IMR-90 (cell line): ENCODE measurements at regions not wholly inside any gene's neighbourhood (a gene's known extent, or its start where the extent isn't known, plus 50 kb on each side); places are given as distances from the start of the nearest gene placed in this dataset.

Experiments used
- ATAC-seq: fragments of 200-7000 bp; cut with Tn5 transposase; 2 replicates; pipeline ENCODE4 v1.9.1; 2020; ENCODE audit warnings: low read depth, mild to moderate bottlenecking, moderate library complexity
- BruUV-seq: library from RNA; stranded (reverse); fragments of 400-500 nt; replicated peaks from 2 replicates; lab custom pipeline; 2021; lab: Mats Ljungman, UMichigan
- CTCF ChIA-PET: fragments of 300-600 bp; formaldehyde crosslinking; extraction: SDS; loops from one replicate; lab custom pipeline; 2021; ENCODE audit warnings: antibody characterized with exemption; lab: Yijun Ruan, JAX
- POLR2A ChIA-PET: fragments of 300-600 bp; sonication (Branson Sonifier 250); formaldehyde crosslinking; loops from one replicate; lab custom pipeline; 2022; ENCODE audit warnings: antibody characterized with exemption; ENCODE audit not compliant: unreplicated experiment; lab: Charles Lee
- DNase-seq: peaks from one replicate; pipeline ENCODE4 v3.0.0; 2013
- H2AFZ ChIP-seq: replicated peaks from 2 replicates; pipeline ENCODE3; 2013; ENCODE audit warnings: low read length, mild to moderate bottlenecking; ENCODE audit not compliant: poor library complexity
- H2AK5ac ChIP-seq: 2 replicates; pipeline ENCODE4 v1.6.1; 2013; ENCODE audit warnings: low read depth, low read length, inconsistent platforms
- H2AK9ac ChIP-seq: replicated peaks from 2 replicates; pipeline ENCODE3; 2013; ENCODE audit warnings: mild to moderate bottlenecking, low read depth, low read length, moderate library complexity; ENCODE audit not compliant: poor library complexity
- H2BK120ac ChIP-seq: 2 replicates; pipeline ENCODE4 v1.6.1; 2013; ENCODE audit warnings: low read depth, low read length, inconsistent platforms
- H2BK15ac ChIP-seq: 3 replicates; pipeline ENCODE4 v1.6.1; 2013; ENCODE audit warnings: low read depth, low read length, inconsistent platforms
- H2BK20ac ChIP-seq: 2 replicates; pipeline ENCODE4 v1.6.1; 2013; ENCODE audit warnings: low read depth, mild to moderate bottlenecking, inconsistent platforms, low read length, moderate library complexity
- H2BK5ac ChIP-seq: 2 replicates; pipeline ENCODE4 v1.6.1; 2013; ENCODE audit warnings: mild to moderate bottlenecking, low read depth, low read length, inconsistent platforms; ENCODE audit not compliant: poor library complexity, severe bottlenecking
- H3K14ac ChIP-seq: replicated peaks from 2 replicates; pipeline ENCODE4 v1.6.1; 2013; ENCODE audit warnings: low read depth, low read length, inconsistent platforms
- H3K18ac ChIP-seq: 2 replicates; pipeline ENCODE4 v1.6.1; 2013; ENCODE audit warnings: low read depth, low read length, control low read depth
- H3K23ac ChIP-seq: 2 replicates; pipeline ENCODE4 v1.6.1; 2013; ENCODE audit warnings: low read depth, low read length, inconsistent platforms
- H3K27ac ChIP-seq: 2 replicates; pipeline ENCODE4 v1.5.1; 2013; ENCODE audit warnings: mild to moderate bottlenecking, control low read depth, low read length; ENCODE audit not compliant: insufficient read depth
- H3K27me3 ChIP-seq: 2 replicates; pipeline ENCODE4 v1.6.1; 2013; ENCODE audit warnings: low read length; ENCODE audit not compliant: control insufficient read depth, insufficient read depth
- H3K36me3 ChIP-seq: 2 replicates; pipeline ENCODE4 v1.6.1; 2013; ENCODE audit warnings: low read length, mixed read lengths; ENCODE audit not compliant: control insufficient read depth, insufficient read depth
- H3K4ac ChIP-seq: 2 replicates; pipeline ENCODE4 v1.6.1; 2013; ENCODE audit warnings: low read depth, low read length, inconsistent platforms
- H3K4me1 ChIP-seq: 2 replicates; pipeline ENCODE4 v1.6.1; 2013; ENCODE audit warnings: low read length, mixed read lengths; ENCODE audit not compliant: control insufficient read depth, insufficient read depth
- H3K4me2 ChIP-seq: 2 replicates; pipeline ENCODE4 v1.6.1; 2013; ENCODE audit warnings: low read depth, mild to moderate bottlenecking, control low read depth, low read length, moderate library complexity
- H3K4me3 ChIP-seq: 2 replicates; pipeline ENCODE4 v1.5.1; 2013; ENCODE audit warnings: low read depth, mild to moderate bottlenecking, control low read depth, low read length, moderate library complexity; ENCODE audit not compliant: insufficient read depth
- H3K56ac ChIP-seq: 2 replicates; pipeline ENCODE4 v1.6.1; 2013; ENCODE audit warnings: low read length, inconsistent platforms; ENCODE audit not compliant: insufficient read depth; ENCODE audit errors: extremely low read depth
- H3K79me1 ChIP-seq, 2 experiments: 2 replicates each; pipeline ENCODE4 v1.6.1; 2013; ENCODE audit warnings: low read length in 2 of 2, inconsistent platforms in 1 of 2, low read depth in 1 of 2
- H3K9ac ChIP-seq: 2 replicates; pipeline ENCODE4 v1.6.1; 2013; ENCODE audit warnings: low read depth, low read length, control low read depth
- H3K9me1 ChIP-seq: 2 replicates; pipeline ENCODE4 v1.6.1; 2013; ENCODE audit warnings: low read length, inconsistent platforms; ENCODE audit not compliant: insufficient read depth
- H3K9me3 ChIP-seq: 2 replicates; pipeline ENCODE4 v1.6.1; 2013; ENCODE audit warnings: low read length; ENCODE audit not compliant: control insufficient read depth, insufficient read depth
- H4K20me1 ChIP-seq: 2 replicates; pipeline ENCODE4 v1.6.1; 2013; ENCODE audit warnings: low read length, inconsistent platforms; ENCODE audit not compliant: insufficient read depth
- H4K5ac ChIP-seq: 2 replicates; pipeline ENCODE4 v1.6.1; 2013; ENCODE audit warnings: mild to moderate bottlenecking, low read depth, low read length, control low read depth
- H4K8ac ChIP-seq, 2 experiments: 2 replicates each; pipeline ENCODE4 v1.6.1; 2013; ENCODE audit warnings: low read depth in 2 of 2, low read length in 2 of 2, control low read depth in 1 of 2, inconsistent platforms in 1 of 2
- H4K91ac ChIP-seq: 2 replicates; pipeline ENCODE4 v1.6.1; 2013; ENCODE audit warnings: low read depth, low read length, inconsistent platforms; ENCODE audit not compliant: insufficient read depth
- BHLHE40 ChIP-seq: fragments of 150-350 bp; IDR thresholded peaks from 2 replicates; pipeline ENCODE4 v1.6.1; 2016; ENCODE audit warnings: mild to moderate bottlenecking, low read depth, low read length
- CEBPB ChIP-seq: IDR thresholded peaks from 2 replicates; pipeline ENCODE4 v1.6.1; 2012; ENCODE audit warnings: low read depth, low read length, improper control_type of control experiment
- CHD1 ChIP-seq: IDR thresholded peaks from 2 replicates; pipeline ENCODE4 v1.6.1; 2012; ENCODE audit warnings: low read depth, low read length, improper control_type of control experiment
- FOS ChIP-seq: fragments of 150-350 bp; IDR thresholded peaks from 2 replicates; pipeline ENCODE4 v1.6.1; 2016; ENCODE audit warnings: low read depth, low read length
- MAFK ChIP-seq: IDR thresholded peaks from 2 replicates; pipeline ENCODE4 v1.6.1; 2012; ENCODE audit warnings: low read depth, low read length, improper control_type of control experiment
- MAZ ChIP-seq: IDR thresholded peaks from 2 replicates; pipeline ENCODE4 v1.6.1; 2012; ENCODE audit warnings: low read depth, mild to moderate bottlenecking, low read length, improper control_type of control experiment, moderate library complexity, borderline replicate concordance
- MXI1 ChIP-seq: IDR thresholded peaks from 2 replicates; pipeline ENCODE4 v1.6.1; 2012; ENCODE audit warnings: low read depth, mild to moderate bottlenecking, low read length, moderate library complexity, borderline replicate concordance
- NFE2L2 ChIP-seq: fragments of 150-350 bp; IDR thresholded peaks from 2 replicates; pipeline ENCODE4 v1.6.1; 2016; ENCODE audit warnings: low read depth, mild to moderate bottlenecking, low read length
- POLR2A ChIP-seq: IDR thresholded peaks from 2 replicates; pipeline ENCODE4 v1.6.1; 2012; ENCODE audit warnings: mild to moderate bottlenecking, low read depth, low read length
- RAD21 ChIP-seq: IDR thresholded peaks from 2 replicates; pipeline ENCODE4 v1.6.1; 2012; ENCODE audit warnings: low read length, improper control_type of control experiment
- RCOR1 ChIP-seq: IDR thresholded peaks from 2 replicates; pipeline ENCODE4 v1.6.1; 2012; ENCODE audit warnings: mild to moderate bottlenecking, low read length, improper control_type of control experiment; ENCODE audit not compliant: insufficient replicate concordance
- RFX5 ChIP-seq: IDR thresholded peaks from 2 replicates; pipeline ENCODE4 v1.8.0; 2012; ENCODE audit warnings: low read depth, mild to moderate bottlenecking, low read length, moderate library complexity
- SMC3 ChIP-seq: fragments of 150-350 bp; IDR thresholded peaks from 2 replicates; pipeline ENCODE4 v1.6.1; 2016; ENCODE audit warnings: low read depth, mild to moderate bottlenecking, antibody characterized with exemption, low read length, moderate library complexity
- dilution Hi-C: fragments of 300-500 bp; cut with HindIII; formaldehyde crosslinking; loops from one replicate; pipeline ENCODE4 v1.14.3; 2018; ENCODE audit warnings: low sequenced_read_pairs; ENCODE audit not compliant: unreplicated experiment
- in situ Hi-C: fragments of 300-500 bp; cut with MboI; formaldehyde crosslinking; loops from 3 replicates; pipeline ENCODE4 v1.14.3; 2019; ENCODE audit warnings: low sequenced_read_pairs, inconsistent platforms, mixed read lengths
- intact Hi-C: fragments of 100-400 bp; cut with micrococcal nuclease; formaldehyde crosslinking; loops from 2 replicates; pipeline ENCODE4 v1.10.0; 2022
- TF ChIP-seq, protein P1 (sequence below): fragments of 150-350 bp; IDR thresholded peaks from 2 replicates; pipeline ENCODE4 v1.6.1; 2016; ENCODE audit warnings: low read depth, mild to moderate bottlenecking, low read length, moderate library complexity, borderline replicate concordance
- TF ChIP-seq, protein P2 (sequence below): conservative IDR thresholded peaks from 2 replicates; pipeline ENCODE4 v1.5.1; 2012; ENCODE audit warnings: mild to moderate bottlenecking, low read depth, low read length, improper control_type of control experiment
- TF ChIP-seq, protein P3 (sequence below): fragments of 150-350 bp; IDR thresholded peaks from 2 replicates; pipeline ENCODE4 v1.6.1; 2017; ENCODE audit warnings: mild to moderate bottlenecking, antibody characterized with exemption, low read length, low read depth

GRCh38 chr1:30610917-30611316 is 112.5 kb downstream of the MATN1 start:
- no peaks in the 10 kb centered on the region for H4K20me1 ChIP-seq
- H4K8ac ChIP-seq: no peak overlapping the region
- DNase-seq (no peak), ATAC-seq (no peak)
- H4K91ac ChIP-seq: no peak overlapping the region
- H3K27ac ChIP-seq: no peak overlapping the region
- no peaks in the 10 kb centered on the region for H3K36me3 ChIP-seq
- H3K4me1 ChIP-seq: no peaks in the 10 kb centered on the region
- no peak overlapping the region for H2BK5ac ChIP-seq
- H2AFZ ChIP-seq: no peak overlapping the region
- BruUV-seq: no TSS peak
- H3K18ac ChIP-seq: no peak overlapping the region
- dilution Hi-C loops: no loop called here
- no peak overlapping the region for H2BK20ac ChIP-seq
- H3K4me2 ChIP-seq: no peak overlapping the region
- no peak overlapping the region for H3K9ac ChIP-seq
- H2AK5ac ChIP-seq: no peak overlapping the region
- H3K14ac ChIP-seq: no peak overlapping the region
- H3K56ac ChIP-seq: no peak overlapping the region
- TF ChIP-seq RAD21 (no peak), BHLHE40 (no peak), MAFK (no peak), FOS (no peak), RCOR1 (no peak), SMC3 (no peak), RFX5 (no peak), CEBPB (no peak), CHD1 (no peak), MAZ (no peak), MXI1 (no peak), NFE2L2 (no peak), POLR2A (no peak)
- TF ChIP-seq, protein P1, sequence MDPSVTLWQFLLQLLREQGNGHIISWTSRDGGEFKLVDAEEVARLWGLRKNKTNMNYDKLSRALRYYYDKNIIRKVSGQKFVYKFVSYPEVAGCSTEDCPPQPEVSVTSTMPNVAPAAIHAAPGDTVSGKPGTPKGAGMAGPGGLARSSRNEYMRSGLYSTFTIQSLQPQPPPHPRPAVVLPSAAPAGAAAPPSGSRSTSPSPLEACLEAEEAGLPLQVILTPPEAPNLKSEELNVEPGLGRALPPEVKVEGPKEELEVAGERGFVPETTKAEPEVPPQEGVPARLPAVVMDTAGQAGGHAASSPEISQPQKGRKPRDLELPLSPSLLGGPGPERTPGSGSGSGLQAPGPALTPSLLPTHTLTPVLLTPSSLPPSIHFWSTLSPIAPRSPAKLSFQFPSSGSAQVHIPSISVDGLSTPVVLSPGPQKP: no peak
- TF ChIP-seq, protein P2, sequence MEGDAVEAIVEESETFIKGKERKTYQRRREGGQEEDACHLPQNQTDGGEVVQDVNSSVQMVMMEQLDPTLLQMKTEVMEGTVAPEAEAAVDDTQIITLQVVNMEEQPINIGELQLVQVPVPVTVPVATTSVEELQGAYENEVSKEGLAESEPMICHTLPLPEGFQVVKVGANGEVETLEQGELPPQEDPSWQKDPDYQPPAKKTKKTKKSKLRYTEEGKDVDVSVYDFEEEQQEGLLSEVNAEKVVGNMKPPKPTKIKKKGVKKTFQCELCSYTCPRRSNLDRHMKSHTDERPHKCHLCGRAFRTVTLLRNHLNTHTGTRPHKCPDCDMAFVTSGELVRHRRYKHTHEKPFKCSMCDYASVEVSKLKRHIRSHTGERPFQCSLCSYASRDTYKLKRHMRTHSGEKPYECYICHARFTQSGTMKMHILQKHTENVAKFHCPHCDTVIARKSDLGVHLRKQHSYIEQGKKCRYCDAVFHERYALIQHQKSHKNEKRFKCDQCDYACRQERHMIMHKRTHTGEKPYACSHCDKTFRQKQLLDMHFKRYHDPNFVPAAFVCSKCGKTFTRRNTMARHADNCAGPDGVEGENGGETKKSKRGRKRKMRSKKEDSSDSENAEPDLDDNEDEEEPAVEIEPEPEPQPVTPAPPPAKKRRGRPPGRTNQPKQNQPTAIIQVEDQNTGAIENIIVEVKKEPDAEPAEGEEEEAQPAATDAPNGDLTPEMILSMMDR: no peak
- TF ChIP-seq, protein P3, sequence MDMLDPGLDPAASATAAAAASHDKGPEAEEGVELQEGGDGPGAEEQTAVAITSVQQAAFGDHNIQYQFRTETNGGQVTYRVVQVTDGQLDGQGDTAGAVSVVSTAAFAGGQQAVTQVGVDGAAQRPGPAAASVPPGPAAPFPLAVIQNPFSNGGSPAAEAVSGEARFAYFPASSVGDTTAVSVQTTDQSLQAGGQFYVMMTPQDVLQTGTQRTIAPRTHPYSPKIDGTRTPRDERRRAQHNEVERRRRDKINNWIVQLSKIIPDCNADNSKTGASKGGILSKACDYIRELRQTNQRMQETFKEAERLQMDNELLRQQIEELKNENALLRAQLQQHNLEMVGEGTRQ: no peak
- H2BK120ac ChIP-seq: no peak overlapping the region
- H3K27me3 ChIP-seq: no peaks in the 10 kb centered on the region
- POLR2A ChIA-PET: no interaction called here
- H4K5ac ChIP-seq: no peak overlapping the region
- no peak overlapping the region for H3K4me3 ChIP-seq
- intact Hi-C loops: no loop called here
- no peaks in the 10 kb centered on the region for H3K79me1 ChIP-seq
- in situ Hi-C loops: no loop called here
- H3K9me1 ChIP-seq: no peaks in the 10 kb centered on the region
- H2AK9ac ChIP-seq: no peak overlapping the region
- no peak overlapping the region for H3K23ac ChIP-seq
- CTCF ChIA-PET: no interaction called here
- no peak overlapping the region for H2BK15ac ChIP-seq
- no peaks in the 10 kb centered on the region for H3K9me3 ChIP-seq
- no peak overlapping the region for H3K4ac ChIP-seq
